ENCODE measurements at regions not wholly inside any gene's neighbourhood (a gene's known extent, or its start where the extent isn't known, plus 50 kb on each side); places are given as distances from the start of the nearest gene placed in this dataset.

GRCh38 chr16:8283195-8283594 lies 307.1 kb downstream of the TMEM114 start:
- no peak overlapping the region for H3K4me3 ChIP-seq
- no peak overlapping the region for H2AFZ ChIP-seq (replicated peaks)
- no peaks in the 10 kb centered on the region for H3K27me3 ChIP-seq
- H3K4me3 Mint-ChIP-seq, result no peak overlapping the region
- no peak overlapping the region for H3K9ac ChIP-seq
- peaks cover 7% of the 10 kb centered on the region for H3K4me1 ChIP-seq
- H3K27ac ChIP-seq, result no peak overlapping the region
- TF ChIP-seq EZH2 (IDR thresholded peaks at IDR 0.05) (no peak), CTCF (IDR thresholded peaks at IDR 0.05) (no peak), EZH2phosphoT487 (IDR thresholded peaks at IDR 0.05) (no peak)
- no peaks in the 10 kb centered on the region for H3K4me1 Mint-ChIP-seq
- no peak overlapping the region for H3K4me2 ChIP-seq
- H3K79me2 ChIP-seq (ENCODE audit: low read depth), result no peaks in the 10 kb centered on the region
- H3K36me3 ChIP-seq, result no peaks in the 10 kb centered on the region
- no peaks in the 10 kb centered on the region for H3K9me3 Mint-ChIP-seq
- no peaks in the 10 kb centered on the region for H4K20me1 ChIP-seq (ENCODE audit: low read depth)
- H3K9me3 ChIP-seq (ENCODE audit: low read depth), result no peaks in the 10 kb centered on the region
- no peak for DNase-seq (ENCODE audit: low spot score)
- H3F3A ChIP-seq (ENCODE audit: low read depth), result no peaks in the 10 kb centered on the region
- H3K36me3 Mint-ChIP-seq, result no peaks in the 10 kb centered on the region
- no peaks in the 10 kb centered on the region for H3K27me3 Mint-ChIP-seq (ENCODE audit: insufficient read depth, low read depth)
- no peak overlapping the region for H3K27ac Mint-ChIP-seq

GRCh38 chr16:8278031-8278580 lies 312.2 kb downstream of the TMEM114 start:
- H3K4me1 ChIP-seq, result no peaks in the 10 kb centered on the region
- no peaks in the 10 kb centered on the region for H3F3A ChIP-seq (ENCODE audit: low read depth)
- H3K27ac Mint-ChIP-seq, result no peak overlapping the region
- no peak for DNase-seq (ENCODE audit: low spot score)
- H4K20me1 ChIP-seq (ENCODE audit: low read depth), result no peaks in the 10 kb centered on the region
- TF ChIP-seq CTCF (IDR thresholded peaks at IDR 0.05), result no peak
- TF ChIP-seq EZH2 (IDR thresholded peaks at IDR 0.05), result no peak
- no peak for TF ChIP-seq EZH2phosphoT487 (IDR thresholded peaks at IDR 0.05)
- H2AFZ ChIP-seq (replicated peaks), result no peak overlapping the region
- no peaks in the 10 kb centered on the region for H3K9me3 ChIP-seq (ENCODE audit: low read depth)
- no peak overlapping the region for H3K9ac ChIP-seq
- no peaks in the 10 kb centered on the region for H3K27me3 ChIP-seq
- no peaks in the 10 kb centered on the region for H3K36me3 ChIP-seq
- H3K4me3 Mint-ChIP-seq, result no peak overlapping the region
- no peak overlapping the region for H3K4me3 ChIP-seq
- H3K27me3 Mint-ChIP-seq (ENCODE audit: insufficient read depth, low read depth), result no peaks in the 10 kb centered on the region
- H3K36me3 Mint-ChIP-seq, result no peaks in the 10 kb centered on the region
- H3K4me1 Mint-ChIP-seq, result no peaks in the 10 kb centered on the region
- no peaks in the 10 kb centered on the region for H3K79me2 ChIP-seq (ENCODE audit: low read depth)
- no peak overlapping the region for H3K4me2 ChIP-seq
- H3K9me3 Mint-ChIP-seq, result no peaks in the 10 kb centered on the region
- H3K27ac ChIP-seq, result no peak overlapping the region

- TF ChIP-seq EZH2phosphoT487 (IDR thresholded peaks at IDR 0.05), result no peak
- no peak for TF ChIP-seq EZH2 (IDR thresholded peaks at IDR 0.05)
- TF ChIP-seq CTCF (IDR thresholded peaks at IDR 0.05), result no peak
- Histone ChIP-seq H3K79me2 (ENCODE audit: low read depth) (no peaks in the 10 kb centered on the region), H3K9me3 (ENCODE audit: low read depth) (no peaks in the 10 kb centered on the region), H3K4me2 (no peak overlapping the region), H3K36me3 (no peaks in the 10 kb centered on the region), H3K4me1 (no peaks in the 10 kb centered on the region), H3F3A (ENCODE audit: low read depth) (no peaks in the 10 kb centered on the region), H3K4me3 (no peak overlapping the region), H3K9ac (no peak overlapping the region), H3K27ac (no peak overlapping the region), H2AFZ (replicated peaks) (no peak overlapping the region), H4K20me1 (ENCODE audit: low read depth) (no peaks in the 10 kb centered on the region), H3K27me3 (no peaks in the 10 kb centered on the region)
- no peak overlapping the region for H3K27ac Mint-ChIP-seq
- H3K36me3 Mint-ChIP-seq, result no peaks in the 10 kb centered on the region
- H3K9me3 Mint-ChIP-seq, result peaks cover 4% of the 10 kb centered on the region
- H3K4me1 Mint-ChIP-seq, result no peaks in the 10 kb centered on the region
- H3K4me3 Mint-ChIP-seq, result no peak overlapping the region
- H3K27me3 Mint-ChIP-seq (ENCODE audit: insufficient read depth, low read depth), result no peaks in the 10 kb centered on the region
- DNase-seq (ENCODE audit: low spot score), result no peak
Observed at GRCh38 chr16:8271344-8271743, 319.0 kb downstream of the TMEM114 start.

Data from neural progenitor cell (in vitro differentiated cells).